GM12878 (cell line): ENCODE measurements at regions not wholly inside any gene's neighbourhood (a gene's known extent, or its start where the extent isn't known, plus 50 kb on each side); places are given as distances from the start of the nearest gene placed in this dataset.

Experiments
- ATAC-seq: fragments of 200-7000 bp; cut with Tn5 transposase; 3 replicates; pipeline ENCODE4 v1.9.1; 2020; ENCODE audit warnings: mild to moderate bottlenecking, moderate library complexity
- BruUV-seq: library from RNA; stranded (reverse); fragments of 400-500 nt; replicated peaks from 2 replicates; lab custom pipeline; 2021; lab: Mats Ljungman, UMichigan
- CTCF ChIA-PET: fragments of 300-600 bp; sonication (Branson Sonifier 250); formaldehyde crosslinking; extraction: SDS; loops from one replicate; lab custom pipeline; 2021; ENCODE audit warnings: inconsistent platforms; lab: Yijun Ruan, JAX
- POLR2A ChIA-PET: fragments of 350-600 bp; formaldehyde crosslinking; extraction: SDS; loops from one replicate; lab custom pipeline; 2021; ENCODE audit warnings: inconsistent platforms; lab: Charles Lee
- RAD21 ChIA-PET: fragments of 300-600 bp; sonication (Branson Sonifier 250); formaldehyde crosslinking; loops from one replicate; lab custom pipeline; 2023; ENCODE audit warnings: antibody characterized with exemption; ENCODE audit not compliant: unreplicated experiment; lab: Charles Lee
- SMC1A ChIA-PET: fragments of 300-600 bp; sonication (Branson Sonifier 250); formaldehyde crosslinking; loops from one replicate; lab custom pipeline; 2023; ENCODE audit not compliant: unreplicated experiment, uncharacterized antibody; lab: Charles Lee
- DNase-seq: peaks from one replicate; pipeline ENCODE4 v3.0.0-alpha.2; 2011; ENCODE audit warnings: low read depth, low spot score
- FAIRE-seq: peaks from 3 replicates; lab custom pipeline; 2011; peaks lifted over from hg19 to GRCh38; lab: Jason Lieb, UNC
- H2AFZ ChIP-seq: 2 replicates; pipeline ENCODE4 v1.6.0; 2011; ENCODE audit warnings: low read depth, low read length, control low read depth; ENCODE audit not compliant: control insufficient read depth
- H3K27ac ChIP-seq: 2 replicates; pipeline ENCODE4 v1.5.1; 2011; ENCODE audit warnings: control low read depth; ENCODE audit not compliant: control insufficient read depth, insufficient read depth
- H3K27me3 ChIP-seq, 2 experiments: replicated peaks in 1 of 2; 2 replicates each; pipeline versions ENCODE4 v1.6.0 to v1.6.1; 2011; ENCODE audit warnings: low read length in 1 of 2; ENCODE audit not compliant: control insufficient read depth in 2 of 2, insufficient read depth in 2 of 2
- H3K36me3 ChIP-seq, 2 experiments: 2 replicates each; pipeline ENCODE4 v1.5.1; 2011; ENCODE audit warnings: low read length in 1 of 2; ENCODE audit not compliant: control insufficient read depth in 2 of 2, insufficient read depth in 2 of 2
- H3K4me1 ChIP-seq: 2 replicates; pipeline ENCODE4 v1.6.1; 2011; ENCODE audit warnings: mild to moderate bottlenecking, low read length, moderate library complexity, mixed read lengths; ENCODE audit not compliant: control insufficient read depth, insufficient read depth
- H3K4me2 ChIP-seq: 2 replicates; pipeline ENCODE4 v1.6.0; 2011; ENCODE audit warnings: control low read depth; ENCODE audit not compliant: control insufficient read depth, insufficient read depth
- H3K4me3 ChIP-seq: fragments of 200-600 bp; sonication (generic); 2 replicates; pipeline ENCODE4 v1.5.1; 2016
- H3K79me2 ChIP-seq: 2 replicates; pipeline ENCODE4 v1.6.0; 2011; ENCODE audit warnings: low read length; ENCODE audit not compliant: control insufficient read depth, insufficient read depth
- H3K9ac ChIP-seq: 2 replicates; pipeline ENCODE4 v1.8.0; 2011; ENCODE audit warnings: low read length, control low read depth, mixed read lengths; ENCODE audit not compliant: control insufficient read depth, insufficient read depth
- H3K9me3 ChIP-seq: replicated peaks from 3 replicates; pipeline ENCODE4 v1.5.1; 2011; ENCODE audit warnings: mild to moderate bottlenecking, low read length; ENCODE audit not compliant: control insufficient read depth, insufficient read depth
- H4K20me1 ChIP-seq: 2 replicates; pipeline ENCODE4 v1.6.0; 2011; ENCODE audit not compliant: control insufficient read depth, insufficient read depth
- ATF3 ChIP-seq: IDR thresholded peaks from 2 replicates; pipeline ENCODE4 v1.6.1; 2011; ENCODE audit warnings: low read depth, mild to moderate bottlenecking, low read length, moderate library complexity, borderline replicate concordance; ENCODE audit errors: extremely low read depth
- CREB1 ChIP-seq: IDR thresholded peaks from 2 replicates; pipeline ENCODE4 v1.6.1; 2012; ENCODE audit warnings: low read depth, mild to moderate bottlenecking, inconsistent platforms
- CUX1 ChIP-seq: IDR thresholded peaks from 2 replicates; pipeline ENCODE4 v1.6.1; 2012; ENCODE audit warnings: improper control_type of control experiment, low read depth, low read length; ENCODE audit not compliant: insufficient replicate concordance
- DPF2 ChIP-seq: fragments of 450-650 bp; IDR thresholded peaks from 2 replicates; pipeline ENCODE4 v1.6.1; 2017; ENCODE audit warnings: mild to moderate bottlenecking
- HSF1 ChIP-seq: fragments of 150-350 bp; IDR thresholded peaks from 2 replicates; pipeline ENCODE4 v1.6.1; 2014; ENCODE audit warnings: mild to moderate bottlenecking, low read depth, low read length
- IRF5 ChIP-seq: fragments of 450-650 bp; IDR thresholded peaks from 2 replicates; pipeline ENCODE4 v1.6.1; 2017; ENCODE audit warnings: borderline replicate concordance
- PML ChIP-seq: IDR thresholded peaks from 2 replicates; pipeline ENCODE4 v1.6.1; 2012; ENCODE audit warnings: low read length, inconsistent platforms
- POLR2AphosphoS2 ChIP-seq: IDR thresholded peaks from 2 replicates; pipeline ENCODE4 v1.6.1; 2011; ENCODE audit warnings: low read depth, mild to moderate bottlenecking, low read length, improper control_type of control experiment, moderate library complexity
- POU2F2 ChIP-seq: IDR thresholded peaks from 3 replicates; pipeline ENCODE4 v1.6.1; 2011; ENCODE audit warnings: low read depth, mild to moderate bottlenecking, low read length, borderline replicate concordance
- SP1 ChIP-seq: IDR thresholded peaks from one replicate; pipeline ENCODE4 v1.6.1; 2011; ENCODE audit warnings: low read depth, low read length
- TCF7 ChIP-seq: IDR thresholded peaks from 2 replicates; pipeline ENCODE4 v1.6.1; 2014; ENCODE audit warnings: antibody characterized with exemption, borderline replicate concordance
- ZNF592 ChIP-seq: fragments of 450-650 bp; IDR thresholded peaks from 2 replicates; pipeline ENCODE4 v1.6.1; 2017; ENCODE audit warnings: mild to moderate bottlenecking, moderate library complexity
- ZSCAN29 ChIP-seq: fragments of 450-650 bp; IDR thresholded peaks from 2 replicates; pipeline ENCODE4 v1.6.1; 2017; ENCODE audit warnings: mild to moderate bottlenecking, moderate library complexity
- WGBS: methylation state at CpG from one replicate; pipeline ENCODE4 v1.1.6; 2016; ENCODE audit warnings: low lambda C conversion rate; ENCODE audit not compliant: insufficient replicate concordance, insufficient coverage; ENCODE audit errors: missing lambda C conversion rate; 5-methylcytosine and 5-hydroxymethylcytosine counted together
- in situ Hi-C: fragments of 300-500 bp; cut with MboI; formaldehyde crosslinking; loops from 9 replicates; pipeline ENCODE4 v1.14.3; 2018; ENCODE audit warnings: mixed read lengths
- intact Hi-C: fragments of 100-400 bp; cut with micrococcal nuclease; formaldehyde crosslinking; loops from one replicate; pipeline ENCODE4 v1.14.2; 2022; ENCODE audit not compliant: unreplicated experiment

GRCh38 chr11:133649040-133649439, 116.7 kb upstream of the OPCML start:
- ChIA-PET SMC1A (no interaction called here), RAD21 (no interaction called here), POLR2A (no interaction called here), CTCF (no interaction called here)
- H3K27me3 ChIP-seq, result no peaks in the 10 kb centered on the region
- FAIRE-seq (no peak), ATAC-seq (no peak), DNase-seq (no peak)
- in situ Hi-C loops (no loop called here), intact Hi-C loops (no loop called here)
- H3K4me3 ChIP-seq, result no peak overlapping the region
- no peaks in the 10 kb centered on the region for H3K9me3 ChIP-seq
- WGBS, result 69% methylated on average over 16 of the region's 16 CpGs
- no peak overlapping the region for H3K27ac ChIP-seq
- H3K9ac ChIP-seq, result no peak overlapping the region
- H3K4me2 ChIP-seq, result no peak overlapping the region
- H4K20me1 ChIP-seq, result no peaks in the 10 kb centered on the region
- no peaks in the 10 kb centered on the region for H3K79me2 ChIP-seq
- no peak overlapping the region for H2AFZ ChIP-seq
- no peaks in the 10 kb centered on the region for H3K4me1 ChIP-seq
- no peaks in the 10 kb centered on the region for H3K36me3 ChIP-seq
- no TSS peak for BruUV-seq
- TF ChIP-seq ZNF592 (no peak), SP1 (no peak), ZSCAN29 (no peak), PML (no peak), DPF2 (no peak), POU2F2 (no peak), CREB1 (no peak), TCF7 (no peak), CUX1 (no peak), HSF1 (no peak), POLR2AphosphoS2 (no peak), ATF3 (no peak), IRF5 (no peak)
